ENCODE measurements at regions not wholly inside any gene's neighbourhood (a gene's known extent, or its start where the extent isn't known, plus 50 kb on each side); places are given as distances from the start of the nearest gene placed in this dataset.
"Not testable (repeated sequence)": the region's sequence is repeated elsewhere in the genome, so short reads cannot be mapped to it uniquely, and the experiment has no call there.

DNA sequence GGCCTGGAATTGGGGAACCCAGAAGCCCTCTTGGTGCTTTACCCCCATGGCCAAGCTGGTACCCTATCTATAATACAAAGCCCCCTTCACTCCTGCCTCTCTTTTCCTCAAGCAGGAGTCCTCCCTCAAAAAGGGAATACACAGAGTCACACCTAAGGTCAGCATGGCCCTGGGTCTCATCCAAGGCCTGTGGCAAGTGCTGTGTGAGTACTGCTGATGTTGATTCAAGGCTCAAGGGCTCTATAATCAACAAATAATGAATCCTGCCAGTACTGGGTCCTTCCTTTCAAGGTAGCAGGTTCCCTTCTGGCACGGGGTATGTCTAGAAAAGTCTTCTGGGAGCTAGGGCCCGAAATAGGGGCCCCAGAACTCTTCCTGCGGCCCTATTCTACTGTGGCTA, 187.3 kb downstream of the CYB561 start:
- no peak for DNase-seq (ENCODE audit: low spot score)

DNA sequence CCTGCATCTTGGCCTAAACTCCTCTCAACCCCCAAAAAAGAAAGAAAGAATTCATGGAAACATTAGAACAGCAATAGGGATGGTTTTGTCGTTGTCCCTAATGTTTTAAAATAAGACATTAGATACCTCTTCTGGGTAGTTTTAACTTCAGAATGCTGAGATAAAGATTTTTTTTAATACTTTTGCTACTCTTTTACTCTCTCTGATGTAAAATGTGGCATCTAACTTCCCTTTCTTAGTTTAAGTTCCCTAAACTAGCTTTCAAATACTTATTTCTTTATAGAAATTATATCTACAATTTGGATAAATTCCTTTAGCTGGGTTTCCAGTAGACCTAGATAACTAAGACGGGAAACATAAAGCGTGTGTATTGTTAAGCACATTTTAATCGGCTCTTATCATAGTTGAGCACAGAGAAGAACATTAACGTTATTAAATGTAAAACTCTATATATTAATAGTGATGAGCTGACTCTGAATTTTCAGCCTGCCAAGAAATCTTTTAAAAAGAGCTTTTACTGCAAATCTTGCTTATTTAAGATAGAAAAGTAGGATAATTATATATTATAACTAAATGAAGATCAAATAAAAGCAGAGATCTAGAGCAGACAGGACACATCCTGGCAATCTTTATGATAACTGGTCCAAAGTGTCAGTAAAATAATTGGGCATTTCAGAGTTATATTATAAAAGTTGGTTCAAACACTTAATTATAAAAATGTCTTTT, 183.2 kb downstream of the CYB561 start:
- no peak for DNase-seq (ENCODE audit: low spot score)

DNA sequence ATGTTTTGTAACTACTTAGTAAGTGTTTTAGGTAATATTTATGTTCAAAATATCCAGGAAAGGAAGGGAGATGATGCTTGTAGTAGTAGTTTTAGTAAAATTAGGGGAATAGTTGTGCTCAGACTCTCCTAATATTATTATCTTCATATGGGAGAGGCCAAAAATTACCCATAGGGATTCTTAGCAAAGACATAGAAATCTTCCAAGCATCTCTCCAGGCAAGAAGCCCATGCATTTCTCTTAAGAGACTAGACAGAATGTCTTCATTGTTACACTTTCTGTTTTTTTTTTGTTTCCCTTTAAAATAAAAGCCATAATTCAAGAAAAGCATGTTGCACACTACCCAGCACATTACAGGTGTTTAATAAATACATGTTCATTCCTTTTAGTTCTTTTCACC, 180.6 kb downstream of the CYB561 start:
- no peak for DNase-seq (ENCODE audit: low spot score)

DNA sequence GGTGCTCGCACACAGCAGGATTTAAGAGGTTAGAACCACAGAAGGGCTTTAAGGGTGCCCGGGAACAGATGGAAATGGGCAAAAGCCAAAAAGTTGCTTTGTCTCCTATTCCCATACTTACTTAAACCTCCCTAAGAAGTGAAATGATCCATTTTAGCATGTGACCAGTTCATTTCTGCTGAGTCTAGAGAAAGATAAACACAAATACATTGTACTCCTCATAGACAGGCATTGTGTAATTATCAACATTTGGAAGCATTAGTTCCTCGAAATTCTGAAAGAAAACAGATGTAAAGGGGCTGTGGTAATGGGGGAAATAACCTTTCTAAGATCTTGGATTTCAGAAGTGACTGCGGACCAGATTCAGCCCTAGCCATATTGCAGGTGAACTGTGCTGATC, 178.3 kb downstream of the CYB561 start:
- no peak for DNase-seq (ENCODE audit: low spot score)

DNA sequence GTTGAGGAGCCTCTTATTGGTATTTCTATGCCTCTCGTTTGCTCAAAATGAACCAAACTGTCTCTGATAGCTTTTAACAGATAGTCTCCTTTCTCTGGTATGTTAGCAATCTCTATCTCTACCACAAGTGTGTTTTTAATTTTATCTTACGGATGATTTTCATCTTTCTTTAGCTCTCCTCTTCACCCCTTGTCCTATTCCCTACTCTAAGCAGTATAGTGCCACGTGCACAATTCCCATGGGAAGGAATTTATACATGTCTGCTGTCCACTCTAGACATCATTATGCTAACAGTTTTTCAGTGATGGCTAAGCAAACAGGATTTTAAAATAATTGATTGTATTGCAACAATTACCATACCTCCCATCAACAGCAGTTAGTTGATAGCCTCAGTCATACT, 177.3 kb downstream of the CYB561 start:
- DNase-seq (ENCODE audit: low spot score) = no peak

DNA sequence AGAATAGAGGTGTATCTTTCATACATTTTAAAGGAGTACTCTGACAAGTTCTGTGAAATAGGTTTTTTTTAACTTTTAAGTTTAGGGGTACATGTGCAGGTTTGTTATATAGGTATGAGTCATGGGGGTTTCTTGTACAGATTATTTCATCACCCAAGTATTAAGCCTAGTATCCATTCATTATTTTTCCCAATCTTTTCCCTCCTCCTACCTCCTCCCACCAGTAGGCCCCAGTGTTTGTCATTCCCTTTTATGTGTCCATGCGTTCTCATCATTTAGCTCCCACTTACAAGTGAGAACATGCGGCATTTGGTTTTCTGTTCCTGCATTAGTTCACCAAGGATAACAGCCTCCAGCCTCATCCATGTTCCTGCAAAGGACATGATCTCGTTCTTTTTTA, 175.5 kb downstream of the CYB561 start:
- no peak for DNase-seq (ENCODE audit: low spot score)

DNA sequence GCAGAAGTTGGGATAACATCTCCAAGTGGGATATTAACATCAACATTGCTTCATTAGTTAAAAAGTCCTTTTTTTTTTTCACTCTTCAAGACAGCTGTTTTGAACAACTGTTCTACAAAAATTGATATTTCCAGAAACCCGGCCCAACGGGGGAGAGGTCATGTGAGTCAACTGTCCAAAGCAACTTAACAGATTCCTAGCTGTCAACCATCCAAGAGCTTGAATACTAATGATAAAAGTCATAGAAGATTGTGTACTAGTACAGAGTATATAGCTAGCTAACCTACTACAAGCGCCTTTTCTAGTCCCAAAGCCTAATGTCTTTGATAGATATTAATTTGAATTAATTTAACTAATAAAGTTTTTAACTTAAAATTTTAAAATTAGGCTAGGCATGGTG, 172.0 kb downstream of the CYB561 start:
- DNase-seq (ENCODE audit: low spot score) = no peak

DNA sequence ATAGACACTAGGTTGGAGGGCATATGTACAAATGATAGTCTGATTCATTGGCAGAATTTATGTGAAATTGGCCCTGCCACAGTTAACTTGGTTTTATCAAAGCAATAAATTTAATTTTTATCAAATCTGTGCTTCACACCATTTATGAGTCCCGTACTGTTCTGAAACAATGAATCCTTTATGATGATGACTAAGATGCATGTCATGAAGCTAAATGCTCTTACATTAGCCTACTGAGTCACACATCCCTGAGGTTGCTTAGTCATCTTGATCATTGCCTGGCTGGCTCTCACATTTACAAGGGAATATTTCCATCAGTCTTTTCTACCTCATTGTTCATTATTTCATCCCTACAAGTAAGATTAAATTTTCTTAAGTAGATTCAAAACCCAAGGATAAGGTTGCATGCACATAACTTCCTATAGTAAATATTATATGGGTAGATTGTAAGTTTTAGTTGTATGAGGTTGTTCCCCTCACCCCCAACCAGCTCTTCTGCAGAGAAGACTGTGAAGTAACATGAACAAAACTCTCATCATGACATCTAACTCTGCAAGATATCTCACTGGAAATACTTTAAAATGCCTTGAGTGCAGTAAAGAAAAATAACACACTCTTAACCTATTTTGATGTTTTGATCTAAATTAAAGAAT, 170.7 kb downstream of the CYB561 start:
- no peak for DNase-seq (ENCODE audit: low spot score)

DNA sequence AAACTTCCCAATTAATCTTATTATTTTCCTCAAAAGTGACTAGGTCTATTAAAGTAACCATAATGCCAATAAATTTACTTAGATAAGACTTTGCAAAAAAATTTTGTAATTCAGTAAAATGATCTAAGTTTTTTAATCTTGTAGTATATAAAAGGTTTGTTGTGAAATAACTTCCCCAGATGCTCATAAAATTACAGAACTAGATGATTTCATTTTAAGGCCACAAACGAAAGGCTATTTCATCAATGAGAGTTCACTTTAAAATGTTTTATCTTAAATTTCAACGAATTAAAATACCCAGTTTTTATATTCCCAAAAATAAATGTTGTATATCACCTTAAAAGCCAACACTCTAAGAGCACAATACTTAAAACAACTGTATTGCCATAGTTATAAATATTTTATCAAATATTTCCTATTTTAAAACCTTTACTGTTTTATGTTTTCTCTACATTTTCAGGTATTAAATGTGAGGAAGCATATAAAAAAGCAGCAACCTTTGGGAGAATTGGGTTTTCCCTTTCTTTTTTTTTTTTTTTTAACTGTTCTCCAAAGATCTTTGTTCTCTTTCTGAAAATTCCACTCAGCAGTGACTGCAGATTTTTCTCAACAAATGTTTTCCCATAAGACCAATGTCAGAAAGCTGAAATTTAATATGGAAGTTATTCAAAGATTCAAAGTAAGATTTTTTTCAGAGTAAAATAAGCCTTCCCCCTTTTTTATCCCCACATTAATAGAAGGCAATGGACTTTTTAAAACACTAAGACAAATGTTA, 169.9 kb downstream of the CYB561 start:
- no peak for DNase-seq (ENCODE audit: low spot score)

DNA sequence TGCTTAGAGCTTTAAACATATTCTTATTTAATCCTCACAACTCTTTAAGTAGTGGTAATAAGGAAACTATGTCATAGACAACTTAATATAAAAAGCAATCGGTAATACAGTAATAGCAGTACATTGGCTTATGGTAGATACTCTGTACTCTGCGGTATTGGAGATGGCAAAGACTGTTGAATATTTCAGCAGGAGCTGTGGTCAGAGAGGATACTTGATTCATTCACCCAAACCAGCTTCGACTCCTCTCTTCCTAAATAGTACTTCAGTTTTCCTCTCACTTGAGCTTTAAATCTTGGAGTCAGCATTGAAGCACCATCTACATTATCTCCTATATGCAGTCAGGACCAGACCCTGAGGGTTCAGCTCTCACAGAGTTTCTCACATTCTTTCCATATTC, 169.3 kb downstream of the CYB561 start:
- DNase-seq (ENCODE audit: low spot score) = no peak

DNA sequence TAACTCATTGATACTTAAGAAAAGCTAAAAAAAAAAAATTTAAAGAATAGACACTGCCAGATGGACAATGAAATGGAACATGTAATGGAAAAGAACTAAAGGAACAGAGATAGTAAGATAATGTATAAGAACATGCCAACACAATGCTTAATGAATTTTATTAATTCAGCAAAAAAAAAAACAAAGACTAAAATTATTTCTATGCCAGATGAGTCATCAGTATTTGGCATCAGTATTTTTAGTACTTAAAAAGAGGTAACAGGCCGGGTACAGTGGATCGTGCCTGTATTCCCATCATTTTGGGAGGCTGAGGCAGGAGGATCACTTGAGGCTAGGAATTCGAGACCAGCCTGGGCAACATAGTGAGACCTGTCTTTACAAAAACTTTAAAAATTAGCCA, 168.5 kb downstream of the CYB561 start:
- no peak for DNase-seq (ENCODE audit: low spot score)

DNA sequence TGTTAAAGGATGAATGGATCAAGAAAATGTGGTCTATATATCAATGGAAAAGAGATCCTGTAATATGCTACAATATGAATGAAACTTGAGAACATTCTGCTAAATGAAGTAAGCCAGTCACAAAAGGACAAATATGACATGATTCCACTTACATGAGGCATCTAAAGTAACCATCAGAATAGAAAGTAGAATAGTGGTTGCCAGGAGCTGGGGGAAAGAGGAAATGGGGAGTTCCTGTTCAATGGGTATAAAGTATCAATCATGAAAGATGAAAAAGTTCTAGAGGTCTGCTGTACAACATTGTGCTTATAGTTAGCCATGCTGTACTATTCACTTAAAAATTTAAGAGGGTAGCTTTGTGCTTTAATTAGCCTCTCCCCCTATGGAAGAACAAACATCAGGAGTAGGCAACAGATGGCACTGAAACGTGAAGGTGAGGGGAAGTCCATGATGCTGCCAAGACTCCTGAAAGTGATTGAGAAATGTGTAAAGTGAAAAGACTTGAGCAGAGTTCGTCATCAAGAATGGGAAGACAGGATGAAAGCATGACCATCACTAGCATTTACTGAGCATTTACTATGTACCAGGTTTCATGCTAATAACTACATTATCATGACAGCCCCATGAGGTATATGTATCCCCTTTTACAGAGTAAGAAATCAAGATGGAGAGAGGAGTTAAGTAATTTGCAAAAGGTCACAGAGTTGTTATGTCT, 167.2 kb downstream of the CYB561 start:
- DNase-seq (ENCODE audit: low spot score) = no peak

DNA sequence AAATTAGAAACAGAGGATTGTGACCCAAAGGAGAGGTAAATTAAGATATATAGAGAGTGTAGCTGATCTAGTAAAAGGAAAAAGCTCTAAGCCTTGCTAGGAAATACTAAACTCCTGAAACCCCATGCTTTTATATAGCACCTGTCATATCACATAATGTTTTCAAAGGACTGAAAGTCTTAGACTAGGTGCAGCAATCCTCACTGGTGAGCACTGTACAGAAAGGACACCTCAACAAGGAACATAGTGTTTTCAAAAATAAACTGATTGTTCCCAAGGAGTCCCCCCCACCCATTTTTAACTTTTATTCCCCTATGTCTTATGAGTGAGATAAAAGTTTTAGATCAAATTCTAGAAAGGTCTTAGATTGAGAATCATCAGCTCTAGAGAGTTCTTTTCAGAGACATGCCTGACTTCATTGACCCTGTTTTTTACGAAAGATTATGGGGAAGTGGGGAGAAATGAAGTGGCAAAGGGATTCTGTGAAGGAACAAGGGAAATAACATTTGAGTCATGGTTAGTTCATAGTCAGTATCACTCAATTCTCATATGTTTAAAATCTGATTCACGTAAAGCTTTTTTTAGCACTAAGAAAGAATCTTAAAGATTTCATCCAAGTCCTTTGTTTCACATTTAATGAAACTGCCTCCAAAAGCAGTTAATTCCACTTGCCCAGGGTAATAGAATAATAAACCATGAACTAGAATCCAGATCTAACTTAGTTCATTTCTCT, 166.4 kb downstream of the CYB561 start:
- DNase-seq (ENCODE audit: low spot score) = no peak

DNA sequence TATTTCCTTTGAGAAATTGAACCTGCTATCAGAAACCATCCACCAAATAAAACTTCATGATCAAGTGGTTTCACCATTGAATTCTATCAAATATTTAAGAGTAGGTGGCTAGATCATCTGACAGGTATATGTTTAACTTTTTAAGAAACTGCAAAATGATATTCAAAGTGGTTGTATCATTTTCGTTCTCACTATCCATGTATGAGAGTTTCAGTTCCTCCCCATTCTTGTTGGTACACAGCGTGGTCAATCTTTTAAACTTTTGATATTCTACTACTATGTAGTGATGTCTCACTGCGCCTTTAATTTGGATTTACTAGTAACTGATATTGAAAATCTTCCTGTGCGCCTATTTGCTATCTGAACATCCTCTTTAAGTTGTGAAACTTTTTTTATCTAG, 163.7 kb downstream of the CYB561 start:
- no peak for DNase-seq (ENCODE audit: low spot score)

DNA sequence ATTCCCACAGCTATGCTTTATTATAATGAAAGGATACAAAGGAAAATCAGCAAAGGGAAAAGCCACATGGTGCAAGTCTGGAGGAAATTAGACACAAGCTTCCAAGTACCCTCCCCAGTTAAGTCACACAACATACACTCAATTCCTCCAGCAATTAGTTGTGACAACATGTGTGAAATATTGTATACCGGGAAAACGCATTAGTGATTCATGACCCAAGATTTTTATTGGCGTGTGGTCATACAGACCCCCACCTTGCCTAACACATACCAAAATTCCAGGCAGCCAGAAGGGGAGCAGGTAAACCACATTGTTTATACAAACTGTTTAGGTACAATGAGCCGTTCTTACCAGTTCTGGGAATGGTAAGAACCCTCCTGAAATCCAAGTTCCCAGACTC, 160.6 kb downstream of the CYB561 start:
- DNase-seq (ENCODE audit: low spot score) = no peak

DNA sequence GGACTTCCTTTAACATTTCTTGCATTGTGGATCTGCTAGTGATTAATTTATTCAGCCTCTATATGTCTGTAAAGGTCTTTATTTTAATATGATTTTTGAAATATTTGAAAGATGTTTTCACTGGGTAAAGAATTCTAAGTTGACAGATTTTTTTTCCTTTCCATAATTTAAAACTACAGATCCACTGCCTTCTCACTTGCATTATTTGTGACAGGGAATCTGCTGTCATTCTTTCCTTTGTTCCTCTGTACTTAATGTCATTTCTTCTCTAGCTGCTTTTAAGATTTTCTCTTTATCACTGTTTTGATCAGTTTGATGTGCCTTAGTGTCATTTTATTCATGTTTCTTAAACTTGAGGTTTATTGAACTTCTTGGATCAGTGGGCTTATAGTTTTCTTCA, 159.9 kb downstream of the CYB561 start:
- DNase-seq (ENCODE audit: low spot score) = no peak

DNA sequence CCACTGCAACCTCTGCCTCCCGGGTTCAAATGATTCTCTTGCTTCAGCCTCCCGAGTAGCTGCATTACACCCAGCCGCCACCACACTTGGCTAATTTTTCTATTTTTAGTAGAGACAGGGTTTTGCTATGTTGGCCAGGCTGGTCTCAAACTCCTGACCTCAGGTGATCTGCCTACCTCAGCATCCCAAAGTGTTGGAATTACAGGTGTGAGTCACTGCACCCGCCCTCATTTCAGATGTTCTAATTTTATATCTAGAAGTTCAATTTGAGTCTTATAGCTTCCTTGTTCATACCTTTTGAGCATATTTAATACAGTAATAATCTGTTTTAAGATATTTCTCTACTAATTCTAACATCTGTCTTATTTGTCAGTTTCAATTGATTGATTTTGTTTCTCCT, 159.1 kb downstream of the CYB561 start:
- DNase-seq (ENCODE audit: low spot score) = not testable (repeated sequence)

DNA sequence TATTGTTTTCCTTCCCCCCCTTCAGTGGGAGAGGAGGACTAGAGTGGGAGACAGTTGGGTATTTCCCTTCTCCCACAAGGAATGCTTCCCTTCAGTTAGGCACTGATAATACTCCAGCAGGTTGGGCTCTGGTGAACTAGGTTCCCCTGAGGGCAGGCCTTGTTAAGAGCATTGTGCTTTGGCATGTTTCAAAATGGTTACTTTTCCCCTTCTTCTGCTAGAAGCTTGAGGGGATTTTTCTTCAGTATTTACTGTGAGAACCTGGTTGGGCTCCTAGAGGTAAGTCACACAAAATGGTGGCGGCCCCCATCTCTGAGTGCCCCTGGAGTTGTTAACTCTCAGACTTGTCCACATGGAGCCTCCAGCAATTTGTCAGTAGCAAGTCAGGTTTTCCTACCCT, 156.2 kb downstream of the CYB561 start:
- no peak for DNase-seq (ENCODE audit: low spot score)

DNA sequence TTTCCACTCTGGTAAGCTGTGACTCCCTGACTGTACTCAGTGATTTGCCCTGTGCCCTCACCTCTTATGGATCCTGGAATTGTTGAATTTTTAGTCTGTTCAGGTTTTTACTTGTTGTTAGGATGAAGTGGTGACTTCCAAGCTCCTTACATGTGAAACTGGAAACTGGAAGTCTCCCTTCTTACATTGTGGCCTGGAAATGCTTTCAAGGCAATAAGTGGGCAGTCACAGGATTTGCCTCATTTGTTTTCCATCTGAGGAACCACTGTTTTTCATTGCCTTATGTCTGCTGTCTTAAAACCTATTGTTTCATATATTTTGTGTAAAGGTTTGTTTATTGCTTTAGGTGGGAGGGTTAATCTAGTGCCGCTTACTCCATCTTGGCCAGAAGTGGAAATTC, 155.8 kb downstream of the CYB561 start:
- DNase-seq (ENCODE audit: low spot score) = no peak

DNA sequence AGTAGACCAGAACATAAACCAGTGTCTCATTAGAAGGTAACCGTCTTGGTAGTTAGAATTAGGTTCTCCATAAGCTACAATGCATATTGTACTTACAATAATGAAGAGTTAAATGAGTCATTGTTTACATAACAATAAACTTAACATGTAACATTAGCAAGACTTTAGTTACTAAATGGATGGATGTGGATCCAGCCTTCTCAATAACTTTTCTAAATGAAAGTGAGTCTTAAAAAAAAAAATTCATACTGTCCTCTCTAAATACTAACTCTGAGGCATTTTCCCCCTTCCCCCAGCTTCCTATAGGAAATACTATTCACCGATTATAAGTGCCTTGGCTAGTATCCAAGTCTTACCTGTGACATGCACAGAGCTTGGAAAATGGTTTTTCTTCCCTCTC, 155.3 kb downstream of the CYB561 start:
- no peak for DNase-seq (ENCODE audit: low spot score)

DNA sequence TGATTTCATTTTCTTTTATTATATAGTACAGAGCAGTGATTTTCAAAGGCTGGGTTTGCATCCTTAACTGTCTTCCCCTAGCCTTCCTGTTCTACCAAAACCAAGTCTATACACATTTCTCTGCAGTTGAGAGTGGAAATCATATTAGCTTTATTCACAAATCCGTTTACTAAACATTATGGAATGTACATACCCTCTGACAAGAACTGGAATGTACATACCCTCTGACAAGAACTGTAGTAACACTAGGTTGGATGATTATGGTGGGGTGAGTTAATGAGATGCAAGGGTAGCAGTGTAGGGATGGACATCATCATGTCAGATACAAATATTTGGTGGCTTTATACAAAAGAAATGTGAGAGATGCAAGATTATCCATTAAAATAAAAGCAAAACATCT, 154.8 kb downstream of the CYB561 start:
- no peak for DNase-seq (ENCODE audit: low spot score)

DNA sequence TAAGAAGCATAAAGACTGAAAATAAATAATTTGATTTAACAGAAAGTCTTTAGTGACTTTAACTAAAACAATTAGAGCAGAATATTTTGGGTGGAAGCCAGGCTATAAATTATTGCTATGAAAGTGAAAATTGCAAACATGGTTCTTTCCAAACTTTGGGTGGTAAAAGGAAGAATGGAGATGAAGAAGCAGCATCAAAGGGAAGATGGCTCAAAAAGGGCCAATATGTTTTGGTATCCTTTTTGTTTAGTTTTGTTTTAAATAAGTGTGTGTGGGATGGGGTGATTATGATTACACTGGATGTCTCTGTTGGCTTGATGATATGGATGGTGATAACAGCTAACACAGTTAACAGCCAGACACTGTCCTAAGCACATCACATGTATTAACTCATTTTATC, 153.7 kb downstream of the CYB561 start:
- DNase-seq (ENCODE audit: low spot score) = no peak

Data from D341Med (cell line).